ENCODE measurements at regions not wholly inside any gene's neighbourhood (a gene's known extent, or its start where the extent isn't known, plus 50 kb on each side); places are given as distances from the start of the nearest gene placed in this dataset.
"Not testable (repeated sequence)": the region's sequence is repeated elsewhere in the genome, so short reads cannot be mapped to it uniquely, and the experiment has no call there.

DNA sequence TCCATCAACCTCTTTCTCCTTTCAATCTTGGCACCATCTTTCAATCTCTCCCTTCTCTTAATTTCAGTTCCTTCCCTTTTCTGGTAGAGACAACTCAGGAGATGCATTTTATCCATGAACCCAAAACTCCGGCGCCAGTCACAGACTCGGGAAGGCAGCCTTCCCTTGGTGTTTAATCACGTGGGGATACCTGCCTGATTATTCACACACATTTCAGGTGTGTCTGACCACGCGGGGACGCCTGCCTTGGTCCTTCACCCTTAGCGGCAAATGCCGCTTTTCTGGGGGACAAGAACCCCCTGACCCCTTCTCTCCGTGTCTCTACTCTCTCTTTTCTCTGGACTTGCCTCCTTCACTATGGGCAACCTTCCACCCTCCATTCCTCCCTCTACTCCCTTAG is 257.6 kb upstream of the GULP1 start:
- POLR2A ChIA-PET: not testable (repeated sequence)

DNA sequence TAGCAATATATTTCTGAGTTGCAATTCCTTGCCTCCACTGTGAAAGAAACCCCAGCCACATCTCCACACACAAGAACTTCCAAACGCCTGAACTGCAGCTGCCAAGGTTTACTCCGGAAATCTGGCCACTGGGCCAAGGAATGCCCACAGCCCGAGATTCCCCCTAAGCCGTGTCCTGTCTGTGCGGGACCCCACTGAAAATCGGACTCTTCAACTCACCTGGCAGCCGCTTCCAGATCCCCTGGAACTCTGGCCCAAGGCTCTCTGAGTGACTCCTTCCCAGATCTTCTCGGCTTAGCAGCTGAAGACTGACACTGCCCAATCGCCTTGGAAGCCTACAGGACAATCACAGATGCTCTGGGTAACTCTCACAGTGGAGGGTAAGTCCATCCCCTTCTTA is 256.3 kb upstream of the GULP1 start:
- POLR2A ChIA-PET, CTCF ChIA-PET: not testable (repeated sequence)

More for the DNA sequence above, 257.6 kb upstream of the GULP1 start:
- CTCF ChIA-PET: not testable (repeated sequence)

DNA sequence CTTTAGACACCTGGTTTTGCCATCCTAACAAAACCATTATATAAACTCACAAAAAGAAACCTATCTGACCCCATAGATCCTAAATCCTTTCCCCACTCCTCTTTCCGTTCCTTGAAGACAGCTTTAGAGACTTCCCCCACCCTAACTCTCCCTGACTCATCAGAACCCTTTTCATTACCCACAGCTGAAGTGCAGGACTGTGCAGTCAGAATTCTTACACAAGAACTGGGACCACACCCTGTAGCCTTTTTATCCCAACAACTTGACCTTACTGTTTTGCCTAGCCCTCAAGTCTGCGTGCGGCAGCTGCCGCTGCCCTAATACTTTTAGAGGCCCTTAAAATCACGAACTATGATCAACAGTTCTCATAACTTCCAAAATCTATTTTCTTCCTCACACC is 254.9 kb upstream of the GULP1 start:
- POLR2A ChIA-PET, CTCF ChIA-PET: not testable (repeated sequence)

DNA sequence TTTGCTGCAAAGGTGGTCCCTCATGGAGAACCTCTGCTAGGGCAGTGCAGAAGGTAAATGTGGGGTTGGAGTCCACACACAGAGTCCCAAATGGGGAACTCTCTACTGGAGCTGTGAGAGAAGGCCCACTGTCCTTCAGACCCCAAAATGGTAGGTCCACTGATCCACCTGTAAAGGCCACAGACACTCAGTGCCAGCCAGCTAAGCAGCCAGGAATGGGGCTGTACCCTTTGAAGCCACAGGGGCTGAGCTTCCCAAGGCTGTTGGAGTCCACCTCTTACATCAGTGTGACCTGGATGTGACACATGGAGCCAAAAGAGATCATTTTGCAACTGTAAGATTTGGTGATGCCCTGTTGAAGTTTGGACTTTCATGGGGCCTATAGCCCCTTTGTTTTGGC is 252.4 kb upstream of the GULP1 start:
- POLR2A ChIA-PET: no interaction called here

DNA sequence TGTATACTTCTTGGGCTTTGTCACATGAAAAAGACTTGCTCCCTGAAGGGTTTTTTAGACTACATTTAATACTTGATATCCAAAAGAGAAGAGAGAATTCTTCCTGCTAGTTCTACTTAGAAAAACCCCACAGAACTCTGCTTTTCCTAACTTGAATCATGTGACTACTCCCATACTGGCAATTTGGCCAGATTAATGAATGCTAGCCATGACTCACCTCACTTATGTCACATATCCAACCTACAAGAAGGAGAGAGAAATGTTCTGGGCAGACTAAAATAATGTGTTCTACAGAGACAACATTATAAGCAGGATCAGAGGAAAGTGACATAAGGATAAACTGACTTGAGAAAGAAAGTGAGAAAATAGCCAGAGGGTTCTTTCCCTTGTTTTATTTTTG is 249.3 kb upstream of the GULP1 start:
- POLR2A ChIA-PET: no interaction called here
- CTCF ChIA-PET: no interaction called here

More for the DNA sequence above, 252.4 kb upstream of the GULP1 start:
- CTCF ChIA-PET: no interaction called here

GRCh38 chr2:188045016-188045415 is 246.7 kb upstream of the GULP1 start:
- ChIA-PET POLR2A (no interaction called here), CTCF (no interaction called here)

GRCh38 chr2:188046437-188046836 is 245.2 kb upstream of the GULP1 start:
- CTCF ChIA-PET: no interaction called here
- POLR2A ChIA-PET: no interaction called here

- POLR2A ChIA-PET: no interaction called here
Observed at GRCh38 chr2:188047735-188048134, 243.9 kb upstream of the GULP1 start.

DNA sequence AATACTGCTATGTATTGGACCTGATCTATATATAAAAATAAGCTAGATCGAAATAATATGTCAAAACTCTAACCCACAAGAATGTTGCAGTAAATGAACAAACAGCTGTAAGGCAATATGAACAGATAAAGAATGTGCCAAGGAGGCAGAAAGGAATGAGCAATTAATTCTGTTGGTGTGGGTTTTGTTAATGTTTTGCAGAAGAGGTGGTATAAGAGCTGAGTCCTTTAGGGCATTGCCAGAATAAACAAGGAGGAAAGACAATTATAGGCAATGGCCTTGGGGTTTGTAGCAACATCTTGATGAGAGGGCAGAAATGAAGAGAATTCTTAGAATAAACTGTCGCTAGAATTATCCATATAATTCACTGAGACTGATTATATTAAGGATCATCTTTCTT is 240.9 kb upstream of the GULP1 start:
- POLR2A ChIA-PET: no interaction called here
- CTCF ChIA-PET: no interaction called here

More at GRCh38 chr2:188047735-188048134, 243.9 kb upstream of the GULP1 start:
- CTCF ChIA-PET: no interaction called here

DNA sequence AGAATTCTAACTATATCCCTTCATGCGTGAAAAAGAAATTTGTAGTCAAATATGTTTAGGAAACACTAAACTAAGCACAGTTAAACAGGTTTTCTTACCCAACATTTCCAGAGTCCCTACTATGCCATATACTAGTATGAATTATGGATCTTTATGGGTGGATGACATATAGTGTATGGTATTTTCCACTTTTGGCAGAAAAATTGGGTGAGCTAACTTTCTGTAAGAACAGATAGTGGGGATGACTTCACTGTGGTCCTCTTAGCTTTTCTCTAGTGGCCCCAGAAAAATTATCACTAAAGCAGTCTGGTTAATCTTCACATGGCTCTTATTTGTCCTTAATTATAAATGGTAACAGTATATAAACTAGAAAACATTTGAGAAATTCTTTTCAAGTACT is 240.0 kb upstream of the GULP1 start:
- POLR2A ChIA-PET: no interaction called here

GRCh38 chr2:188065386-188065785 is 226.3 kb upstream of the GULP1 start:
- ChIA-PET POLR2A (no interaction called here), CTCF (no interaction called here)

More for the DNA sequence above, 240.0 kb upstream of the GULP1 start:
- CTCF ChIA-PET: no interaction called here

DNA sequence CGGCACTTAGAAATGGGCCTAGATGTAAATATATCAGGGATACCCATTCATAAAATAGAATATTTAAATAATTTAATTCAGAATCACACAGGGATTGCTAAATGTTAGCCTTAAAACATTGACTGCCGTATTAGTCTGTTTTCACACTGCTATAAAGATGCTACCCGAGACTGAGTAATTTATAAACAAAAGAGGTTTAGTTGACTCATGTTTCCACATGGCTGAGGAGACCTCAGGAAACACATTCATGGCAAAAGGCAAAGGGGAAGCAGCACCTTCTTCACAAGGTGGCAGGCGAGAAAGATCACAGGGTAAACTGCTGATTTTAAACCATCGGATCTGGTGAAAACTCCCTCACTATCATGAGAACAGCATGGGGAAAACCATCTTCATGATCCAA is 223.6 kb upstream of the GULP1 start:
- CTCF ChIA-PET: no interaction called here
- POLR2A ChIA-PET: no interaction called here

DNA sequence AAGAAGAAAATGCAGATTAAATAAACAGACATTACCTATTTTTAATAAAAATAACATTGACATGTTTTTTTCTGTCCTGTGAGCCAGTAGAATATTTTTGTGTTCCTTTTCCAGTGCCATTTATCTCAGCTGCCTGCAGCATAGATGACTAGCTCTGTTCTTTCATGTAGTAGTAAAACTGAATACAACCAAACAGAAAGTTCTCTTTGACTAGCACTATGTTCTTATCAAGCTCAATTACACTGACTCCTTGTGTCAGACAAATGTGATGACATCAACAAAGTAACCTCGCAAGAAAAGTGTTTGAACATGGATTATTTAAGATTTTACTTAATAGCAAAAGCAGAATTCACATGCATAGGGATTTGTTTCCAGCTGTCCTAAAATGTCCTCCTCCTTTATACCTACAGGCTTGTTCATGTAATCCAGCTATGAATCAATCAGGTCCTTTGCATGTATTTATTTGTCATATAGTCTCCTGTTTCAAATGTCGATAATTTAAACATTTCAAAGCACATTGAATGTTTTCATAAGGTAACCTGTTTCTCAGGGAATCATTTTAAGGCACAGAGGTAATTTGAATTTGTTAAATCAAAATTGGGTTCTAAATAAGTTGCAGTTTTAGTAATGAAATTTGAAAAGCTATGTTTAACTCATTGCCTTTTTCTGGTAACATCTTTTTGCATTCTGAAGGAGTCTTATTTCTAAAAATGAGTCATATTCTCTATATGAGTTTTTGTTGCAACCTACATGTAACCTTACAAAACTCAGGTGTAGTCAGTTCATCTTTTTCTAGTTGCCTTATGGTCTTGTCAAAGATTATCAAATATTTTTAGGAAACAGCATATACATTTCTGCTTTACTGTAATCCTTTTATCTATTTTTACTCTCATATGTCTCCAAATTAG is 215.3 kb upstream of the GULP1 start:
- ChIA-PET POLR2A (no interaction called here), CTCF (no interaction called here)

DNA sequence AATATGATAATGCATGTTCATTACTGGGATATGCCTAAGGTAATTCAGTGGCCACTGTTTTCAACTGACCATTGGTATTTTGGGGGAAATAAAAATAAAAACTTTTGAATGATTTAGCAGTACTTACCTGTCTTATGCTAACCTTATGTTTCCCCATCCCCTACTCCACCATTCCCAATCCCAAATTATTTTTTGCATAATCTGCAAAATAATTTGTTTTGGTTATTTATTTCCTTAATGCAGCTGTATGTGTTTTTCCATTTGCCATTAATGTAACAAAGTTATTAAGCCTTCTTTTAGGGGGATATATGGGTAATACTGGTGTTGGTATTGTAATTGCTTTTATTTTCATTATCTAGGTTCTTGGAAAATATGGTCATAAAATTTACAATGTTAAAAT is 213.9 kb upstream of the GULP1 start:
- ChIA-PET POLR2A (no interaction called here), CTCF (no interaction called here)

- CTCF ChIA-PET: no interaction called here
- POLR2A ChIA-PET: no interaction called here
Observed at GRCh38 chr2:188078534-188078933, 213.1 kb upstream of the GULP1 start.

DNA sequence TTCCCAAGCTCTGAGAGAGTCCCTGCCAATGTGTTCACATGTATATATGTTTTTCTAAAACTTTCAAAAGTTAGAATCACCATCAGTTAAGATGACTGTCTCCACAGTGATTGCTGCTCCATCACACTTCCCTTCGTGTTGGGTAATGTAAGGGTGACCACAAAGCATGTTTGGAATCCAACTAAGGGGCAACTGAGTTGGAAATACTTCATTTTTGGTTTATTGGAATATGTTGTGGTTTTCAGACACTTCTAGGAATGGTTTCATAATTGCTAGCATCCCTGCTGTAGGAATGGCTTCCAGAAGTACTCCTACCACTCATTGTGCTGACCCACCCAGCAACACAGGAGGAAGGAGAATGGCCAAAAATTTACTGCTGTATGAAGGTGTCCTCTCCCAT is 212.5 kb upstream of the GULP1 start:
- ChIA-PET POLR2A (no interaction called here), CTCF (no interaction called here)

- POLR2A ChIA-PET: no interaction called here
- CTCF ChIA-PET: no interaction called here
Observed at GRCh38 chr2:188085421-188085820, 206.3 kb upstream of the GULP1 start.

- ChIA-PET CTCF (no interaction called here), POLR2A (no interaction called here)
Observed at GRCh38 chr2:188089901-188090300, 201.8 kb upstream of the GULP1 start.

- CTCF ChIA-PET: no interaction called here
- POLR2A ChIA-PET: no interaction called here
Observed at GRCh38 chr2:188091220-188091619, 200.5 kb upstream of the GULP1 start.

- POLR2A ChIA-PET: no interaction called here
- CTCF ChIA-PET: no interaction called here
Observed at GRCh38 chr2:188092734-188093133, 198.9 kb upstream of the GULP1 start.

GRCh38 chr2:188096910-188097309 is 194.8 kb upstream of the GULP1 start:
- CTCF ChIA-PET: no interaction called here
- POLR2A ChIA-PET: no interaction called here

- CTCF ChIA-PET: no interaction called here
- POLR2A ChIA-PET: no interaction called here
Observed at GRCh38 chr2:188102881-188103280, 188.8 kb upstream of the GULP1 start.

All from activated CD8-positive, alpha-beta memory T cell treated with anti-CD3 and anti-CD28 coated beads for 36 hours (primary cell).